GM23338 (cell line): ENCODE measurements at regions not wholly inside any gene's neighbourhood (a gene's known extent, or its start where the extent isn't known, plus 50 kb on each side); places are given as distances from the start of the nearest gene placed in this dataset.

Experiments
- ATAC-seq: fragments of 200-7000 bp; cut with Tn5 transposase; 3 replicates; pipeline ENCODE4 v1.9.1; 2020
- DNase-seq: peaks from one replicate; pipeline ENCODE4 v3.0.0-alpha.2; 2015; ENCODE audit warnings: low spot score
- H2AFZ ChIP-seq: fragments of 200-600 bp; sonication (generic); 2 replicates; pipeline ENCODE4 v1.8.0; 2016; ENCODE audit warnings: antibody characterized with exemption, mild to moderate bottlenecking, moderate library complexity
- H3F3A ChIP-seq: fragments of 200-600 bp; sonication (generic); replicated peaks from 2 replicates; pipeline ENCODE4 v1.8.0; 2017; ENCODE audit warnings: antibody characterized with exemption, mixed run types, low read depth
- H3K27ac ChIP-seq: fragments of 200-600 bp; sonication (generic); 2 replicates; pipeline ENCODE4 v1.6.1; 2016; ENCODE audit warnings: low read depth
- H3K27me3 ChIP-seq: fragments of 200-600 bp; sonication (generic); 2 replicates; pipeline ENCODE4 v1.8.0; 2016; ENCODE audit warnings: mild to moderate bottlenecking, mixed run types, moderate library complexity; ENCODE audit not compliant: insufficient read depth
- H3K36me3 ChIP-seq: fragments of 200-600 bp; sonication (generic); 2 replicates; pipeline ENCODE4 v1.8.0; 2016; ENCODE audit warnings: mild to moderate bottlenecking; ENCODE audit not compliant: insufficient read depth
- H3K4me1 ChIP-seq: fragments of 200-600 bp; sonication (generic); 2 replicates; pipeline ENCODE4 v1.8.0; 2016; ENCODE audit warnings: mild to moderate bottlenecking, moderate library complexity; ENCODE audit not compliant: insufficient read depth
- H3K4me2 ChIP-seq: fragments of 200-600 bp; sonication (generic); 2 replicates; pipeline ENCODE4 v1.7.1; 2017; ENCODE audit warnings: mixed run types
- H3K4me3 ChIP-seq: fragments of 200-600 bp; sonication (generic); 2 replicates; pipeline ENCODE4 v1.6.1; 2016; ENCODE audit warnings: mixed run types
- H3K79me2 ChIP-seq: fragments of 200-600 bp; sonication (generic); replicated peaks from 2 replicates; pipeline ENCODE4 v1.8.0; 2017; ENCODE audit warnings: mild to moderate bottlenecking; ENCODE audit not compliant: insufficient read depth
- H3K9me2 ChIP-seq: fragments of 200-600 bp; sonication (generic); 2 replicates; pipeline ENCODE4 v1.8.0; 2017; ENCODE audit not compliant: insufficient read depth
- H4K20me1 ChIP-seq: fragments of 200-600 bp; sonication (generic); replicated peaks from 2 replicates; pipeline ENCODE4 v1.8.0; 2017; ENCODE audit warnings: mild to moderate bottlenecking; ENCODE audit not compliant: insufficient read depth
- H3K27ac Mint-ChIP-seq: 2 replicates; pipeline ENCODE4 v1.8.0; 2020; ENCODE audit warnings: inconsistent platforms, mild to moderate bottlenecking, moderate library complexity, mixed read lengths
- H3K27me3 Mint-ChIP-seq: 3 replicates; pipeline ENCODE4 v1.8.0; 2022; ENCODE audit warnings: low read depth, mild to moderate bottlenecking, moderate library complexity, mixed read lengths, inconsistent platforms; ENCODE audit not compliant: insufficient read depth, poor library complexity
- H3K36me3 Mint-ChIP-seq: 3 replicates; pipeline ENCODE4 v1.8.0; 2021; ENCODE audit warnings: low read depth, mild to moderate bottlenecking, inconsistent platforms, moderate library complexity, mixed read lengths
- H3K4me1 Mint-ChIP-seq: 3 replicates; pipeline ENCODE4 v1.8.0; 2020; ENCODE audit warnings: mild to moderate bottlenecking, inconsistent platforms, mixed read lengths
- H3K4me3 Mint-ChIP-seq: 3 replicates; pipeline ENCODE4 v1.8.0; 2021; ENCODE audit warnings: moderate library complexity, mild to moderate bottlenecking, inconsistent platforms, mixed read lengths
- H3K9me3 Mint-ChIP-seq: 3 replicates; pipeline ENCODE4 v1.8.0; 2020; ENCODE audit warnings: moderate library complexity, mild to moderate bottlenecking, inconsistent platforms, mixed read lengths
- CREB1 ChIP-seq: fragments of 250-450 bp; sonication (Bioruptor Pico); IDR thresholded peaks from 2 replicates; pipeline ENCODE4 v1.5.0; 2020; ENCODE audit warnings: low read depth, mild to moderate bottlenecking, moderate library complexity
- ETS1 ChIP-seq: IDR thresholded peaks from 2 replicates; pipeline ENCODE4 v1.6.1; 2016; ENCODE audit warnings: antibody characterized with exemption
- EZH2 ChIP-seq: fragments of 200-600 bp; sonication (generic); IDR thresholded peaks from one replicate; pipeline ENCODE4 v1.8.0; 2017; ENCODE audit warnings: antibody characterized with exemption, mild to moderate bottlenecking, low read depth; ENCODE audit not compliant: unreplicated experiment
- EZH2phosphoT487 ChIP-seq: fragments of 200-600 bp; sonication (generic); IDR thresholded peaks from one replicate; pipeline ENCODE4 v1.8.1; 2018; ENCODE audit warnings: antibody characterized with exemption; ENCODE audit not compliant: unreplicated experiment
- JUNB ChIP-seq: IDR thresholded peaks from one replicate; pipeline ENCODE4 v1.6.1; 2016; ENCODE audit warnings: antibody characterized with exemption; ENCODE audit not compliant: unreplicated experiment
- NANOG ChIP-seq: IDR thresholded peaks from 2 replicates; pipeline ENCODE4 v1.6.1; 2016; ENCODE audit warnings: antibody characterized with exemption, borderline replicate concordance
- POLR2AphosphoS5 ChIP-seq: IDR thresholded peaks from 2 replicates; pipeline ENCODE4 v1.6.1; 2016; ENCODE audit warnings: antibody characterized with exemption, low read depth
- STAT1 ChIP-seq: IDR thresholded peaks from one replicate; pipeline ENCODE4 v1.6.1; 2016; ENCODE audit warnings: antibody characterized with exemption; ENCODE audit not compliant: unreplicated experiment
- ZNF114 ChIP-seq: fragments of 250-450 bp; sonication (Bioruptor Pico); IDR thresholded peaks from 2 replicates; pipeline ENCODE4 v1.5.0; 2020; ENCODE audit warnings: mild to moderate bottlenecking, moderate library complexity
- ZNF331 ChIP-seq: fragments of 250-450 bp; sonication (Bioruptor Pico); IDR thresholded peaks from 2 replicates; pipeline ENCODE4 v1.5.0; 2020; ENCODE audit warnings: low read depth, mild to moderate bottlenecking, moderate library complexity
- TF ChIP-seq, protein P1 (sequence below): IDR thresholded peaks from one replicate; pipeline ENCODE4 v1.6.1; 2018; ENCODE audit warnings: antibody characterized with exemption; ENCODE audit not compliant: unreplicated experiment
- TF ChIP-seq, protein P2 (sequence below): fragments of 250-450 bp; sonication (Bioruptor Pico); IDR thresholded peaks from 2 replicates; pipeline ENCODE4 v1.5.0; 2020; ENCODE audit warnings: mild to moderate bottlenecking, moderate library complexity

DNA sequence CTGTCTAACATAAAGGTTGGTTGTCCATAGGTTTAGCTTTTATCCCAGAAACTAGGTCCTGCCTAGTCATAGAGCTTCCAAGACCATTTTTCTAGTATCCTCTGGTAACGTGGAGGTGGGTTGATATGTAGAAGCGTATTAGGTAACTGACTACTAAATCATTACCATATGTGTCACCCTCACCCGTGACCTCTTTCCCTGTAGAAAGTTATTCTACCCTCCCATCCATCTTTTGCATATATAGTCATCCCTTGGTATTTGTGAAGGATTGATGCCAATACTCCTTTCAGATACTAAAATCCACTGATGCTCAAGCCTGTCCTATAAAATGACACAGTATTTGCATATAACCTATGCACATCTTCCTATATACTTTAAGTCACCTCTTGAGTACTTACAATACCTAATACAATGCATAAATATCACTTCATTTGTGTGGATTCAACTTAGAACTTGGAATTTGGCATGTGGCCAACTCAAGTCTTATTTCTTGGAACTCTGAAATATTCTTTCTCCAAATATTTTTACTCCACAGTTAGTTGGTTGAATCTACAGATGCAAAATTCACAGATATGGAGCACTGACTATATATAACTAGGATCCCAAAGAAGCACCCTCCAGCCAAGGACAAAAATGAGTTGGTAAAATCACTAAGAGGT lies 497.0 kb upstream of the TENM4 start:
- no peak overlapping the region for H3K27ac Mint-ChIP-seq
- H3K27ac ChIP-seq: no peak overlapping the region
- DNase-seq (no peak), ATAC-seq (no peak)
- no peaks in the 10 kb centered on the region for H3F3A ChIP-seq
- no peaks in the 10 kb centered on the region for H3K27me3 Mint-ChIP-seq
- H2AFZ ChIP-seq: no peak overlapping the region; the same call in 1 of the 2 replicates
- peaks cover 20% of the 10 kb centered on the region for H3K4me1 Mint-ChIP-seq
- H3K79me2 ChIP-seq: no peaks in the 10 kb centered on the region
- no peaks in the 10 kb centered on the region; the same call in 1 of the 2 replicates for H3K9me2 ChIP-seq
- H3K27me3 ChIP-seq: no peaks in the 10 kb centered on the region
- H3K4me2 ChIP-seq: no peak overlapping the region
- no peaks in the 10 kb centered on the region for H3K9me3 Mint-ChIP-seq
- TF ChIP-seq EZH2phosphoT487 (no peak), NANOG (no peak), JUNB (no peak), ETS1 (no peak), CREB1 (CRISPR knock-in tag) (no peak), POLR2AphosphoS5 (no peak), ZNF114 (CRISPR knock-in tag) (no peak), EZH2 (no peak), STAT1 (no peak), ZNF331 (CRISPR knock-in tag) (no peak)
- TF ChIP-seq, protein P1, sequence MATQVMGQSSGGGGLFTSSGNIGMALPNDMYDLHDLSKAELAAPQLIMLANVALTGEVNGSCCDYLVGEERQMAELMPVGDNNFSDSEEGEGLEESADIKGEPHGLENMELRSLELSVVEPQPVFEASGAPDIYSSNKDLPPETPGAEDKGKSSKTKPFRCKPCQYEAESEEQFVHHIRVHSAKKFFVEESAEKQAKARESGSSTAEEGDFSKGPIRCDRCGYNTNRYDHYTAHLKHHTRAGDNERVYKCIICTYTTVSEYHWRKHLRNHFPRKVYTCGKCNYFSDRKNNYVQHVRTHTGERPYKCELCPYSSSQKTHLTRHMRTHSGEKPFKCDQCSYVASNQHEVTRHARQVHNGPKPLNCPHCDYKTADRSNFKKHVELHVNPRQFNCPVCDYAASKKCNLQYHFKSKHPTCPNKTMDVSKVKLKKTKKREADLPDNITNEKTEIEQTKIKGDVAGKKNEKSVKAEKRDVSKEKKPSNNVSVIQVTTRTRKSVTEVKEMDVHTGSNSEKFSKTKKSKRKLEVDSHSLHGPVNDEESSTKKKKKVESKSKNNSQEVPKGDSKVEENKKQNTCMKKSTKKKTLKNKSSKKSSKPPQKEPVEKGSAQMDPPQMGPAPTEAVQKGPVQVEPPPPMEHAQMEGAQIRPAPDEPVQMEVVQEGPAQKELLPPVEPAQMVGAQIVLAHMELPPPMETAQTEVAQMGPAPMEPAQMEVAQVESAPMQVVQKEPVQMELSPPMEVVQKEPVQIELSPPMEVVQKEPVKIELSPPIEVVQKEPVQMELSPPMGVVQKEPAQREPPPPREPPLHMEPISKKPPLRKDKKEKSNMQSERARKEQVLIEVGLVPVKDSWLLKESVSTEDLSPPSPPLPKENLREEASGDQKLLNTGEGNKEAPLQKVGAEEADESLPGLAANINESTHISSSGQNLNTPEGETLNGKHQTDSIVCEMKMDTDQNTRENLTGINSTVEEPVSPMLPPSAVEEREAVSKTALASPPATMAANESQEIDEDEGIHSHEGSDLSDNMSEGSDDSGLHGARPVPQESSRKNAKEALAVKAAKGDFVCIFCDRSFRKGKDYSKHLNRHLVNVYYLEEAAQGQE: no peak
- TF ChIP-seq, protein P2, sequence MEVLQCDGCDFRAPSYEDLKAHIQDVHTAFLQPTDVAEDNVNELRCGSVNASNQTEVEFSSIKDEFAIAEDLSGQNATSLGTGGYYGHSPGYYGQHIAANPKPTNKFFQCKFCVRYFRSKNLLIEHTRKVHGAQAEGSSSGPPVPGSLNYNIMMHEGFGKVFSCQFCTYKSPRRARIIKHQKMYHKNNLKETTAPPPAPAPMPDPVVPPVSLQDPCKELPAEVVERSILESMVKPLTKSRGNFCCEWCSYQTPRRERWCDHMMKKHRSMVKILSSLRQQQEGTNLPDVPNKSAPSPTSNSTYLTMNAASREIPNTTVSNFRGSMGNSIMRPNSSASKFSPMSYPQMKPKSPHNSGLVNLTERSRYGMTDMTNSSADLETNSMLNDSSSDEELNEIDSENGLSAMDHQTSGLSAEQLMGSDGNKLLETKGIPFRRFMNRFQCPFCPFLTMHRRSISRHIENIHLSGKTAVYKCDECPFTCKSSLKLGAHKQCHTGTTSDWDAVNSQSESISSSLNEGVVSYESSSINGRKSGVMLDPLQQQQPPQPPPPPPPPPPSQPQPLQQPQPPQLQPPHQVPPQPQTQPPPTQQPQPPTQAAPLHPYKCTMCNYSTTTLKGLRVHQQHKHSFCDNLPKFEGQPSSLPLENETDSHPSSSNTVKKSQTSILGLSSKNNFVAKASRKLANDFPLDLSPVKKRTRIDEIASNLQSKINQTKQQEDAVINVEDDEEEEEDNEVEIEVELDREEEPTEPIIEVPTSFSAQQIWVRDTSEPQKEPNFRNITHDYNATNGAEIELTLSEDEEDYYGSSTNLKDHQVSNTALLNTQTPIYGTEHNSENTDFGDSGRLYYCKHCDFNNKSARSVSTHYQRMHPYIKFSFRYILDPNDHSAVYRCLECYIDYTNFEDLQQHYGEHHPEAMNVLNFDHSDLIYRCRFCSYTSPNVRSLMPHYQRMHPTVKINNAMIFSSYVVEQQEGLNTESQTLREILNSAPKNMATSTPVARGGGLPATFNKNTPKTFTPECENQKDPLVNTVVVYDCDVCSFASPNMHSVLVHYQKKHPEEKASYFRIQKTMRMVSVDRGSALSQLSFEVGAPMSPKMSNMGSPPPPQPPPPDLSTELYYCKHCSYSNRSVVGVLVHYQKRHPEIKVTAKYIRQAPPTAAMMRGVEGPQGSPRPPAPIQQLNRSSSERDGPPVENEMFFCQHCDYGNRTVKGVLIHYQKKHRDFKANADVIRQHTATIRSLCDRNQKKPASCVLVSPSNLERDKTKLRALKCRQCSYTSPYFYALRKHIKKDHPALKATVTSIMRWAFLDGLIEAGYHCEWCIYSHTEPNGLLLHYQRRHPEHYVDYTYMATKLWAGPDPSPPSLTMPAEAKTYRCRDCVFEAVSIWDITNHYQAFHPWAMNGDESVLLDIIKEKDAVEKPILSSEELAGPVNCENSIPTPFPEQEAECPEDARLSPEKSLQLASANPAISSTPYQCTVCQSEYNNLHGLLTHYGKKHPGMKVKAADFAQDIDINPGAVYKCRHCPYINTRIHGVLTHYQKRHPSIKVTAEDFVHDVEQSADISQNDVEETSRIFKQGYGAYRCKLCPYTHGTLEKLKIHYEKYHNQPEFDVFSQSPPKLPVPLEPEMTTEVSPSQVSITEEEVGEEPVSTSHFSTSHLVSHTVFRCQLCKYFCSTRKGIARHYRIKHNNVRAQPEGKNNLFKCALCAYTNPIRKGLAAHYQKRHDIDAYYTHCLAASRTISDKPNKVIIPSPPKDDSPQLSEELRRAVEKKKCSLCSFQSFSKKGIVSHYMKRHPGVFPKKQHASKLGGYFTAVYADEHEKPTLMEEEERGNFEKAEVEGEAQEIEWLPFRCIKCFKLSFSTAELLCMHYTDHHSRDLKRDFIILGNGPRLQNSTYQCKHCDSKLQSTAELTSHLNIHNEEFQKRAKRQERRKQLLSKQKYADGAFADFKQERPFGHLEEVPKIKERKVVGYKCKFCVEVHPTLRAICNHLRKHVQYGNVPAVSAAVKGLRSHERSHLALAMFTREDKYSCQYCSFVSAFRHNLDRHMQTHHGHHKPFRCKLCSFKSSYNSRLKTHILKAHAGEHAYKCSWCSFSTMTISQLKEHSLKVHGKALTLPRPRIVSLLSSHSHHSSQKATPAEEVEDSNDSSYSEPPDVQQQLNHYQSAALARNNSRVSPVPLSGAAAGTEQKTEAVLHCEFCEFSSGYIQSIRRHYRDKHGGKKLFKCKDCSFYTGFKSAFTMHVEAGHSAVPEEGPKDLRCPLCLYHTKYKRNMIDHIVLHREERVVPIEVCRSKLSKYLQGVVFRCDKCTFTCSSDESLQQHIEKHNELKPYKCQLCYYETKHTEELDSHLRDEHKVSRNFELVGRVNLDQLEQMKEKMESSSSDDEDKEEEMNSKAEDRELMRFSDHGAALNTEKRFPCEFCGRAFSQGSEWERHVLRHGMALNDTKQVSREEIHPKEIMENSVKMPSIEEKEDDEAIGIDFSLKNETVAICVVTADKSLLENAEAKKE (CRISPR knock-in tag): no peak
- H3K36me3 ChIP-seq: no peaks in the 10 kb centered on the region
- H3K36me3 Mint-ChIP-seq: no peaks in the 10 kb centered on the region
- peaks cover 9% of the 10 kb centered on the region for H3K4me1 ChIP-seq
- H3K4me3 Mint-ChIP-seq: no peak overlapping the region
- no peaks in the 10 kb centered on the region for H4K20me1 ChIP-seq
- H3K4me3 ChIP-seq: no peak overlapping the region
